DOHH2 (cell line): ENCODE measurements at regions not wholly inside any gene's neighbourhood (a gene's known extent, or its start where the extent isn't known, plus 50 kb on each side); places are given as distances from the start of the nearest gene placed in this dataset.

Experiments used
- H3F3A ChIP-seq: fragments of 200-600 bp; sonication (generic), shearing (Covaris generic); 2 replicates; pipeline ENCODE4 v1.6.0; 2016; ENCODE audit warnings: antibody characterized with exemption, mild to moderate bottlenecking; ENCODE audit not compliant: control insufficient read depth, insufficient read depth
- H3K27ac ChIP-seq: fragments of 200-600 bp; sonication (generic); 2 replicates; pipeline ENCODE4 v1.5.1; 2014; ENCODE audit warnings: low read depth, mild to moderate bottlenecking, low read length, moderate library complexity
- H3K27me3 ChIP-seq: fragments of 200-600 bp; sonication (generic); 2 replicates; pipeline ENCODE4 v1.6.1; 2014; ENCODE audit warnings: mild to moderate bottlenecking, low read length, mixed read lengths; ENCODE audit not compliant: control insufficient read depth
- H3K36me3 ChIP-seq: fragments of 200-600 bp; sonication (generic); 2 replicates; pipeline ENCODE4 v1.6.1; 2014; ENCODE audit warnings: mild to moderate bottlenecking, low read length, moderate library complexity, mixed read lengths; ENCODE audit not compliant: control insufficient read depth
- H3K4me1 ChIP-seq: fragments of 200-600 bp; sonication (generic); 2 replicates; pipeline ENCODE4 v1.6.1; 2014; ENCODE audit warnings: mild to moderate bottlenecking, low read length, mixed read lengths; ENCODE audit not compliant: control insufficient read depth
- H3K4me2 ChIP-seq: fragments of 200-600 bp; sonication (generic); 2 replicates; pipeline ENCODE4 v1.6.0; 2014; ENCODE audit warnings: mild to moderate bottlenecking, low read length, moderate library complexity
- H3K4me3 ChIP-seq: fragments of 200-600 bp; sonication (generic); 2 replicates; pipeline ENCODE4 v1.5.1; 2014; ENCODE audit warnings: mild to moderate bottlenecking, low read length, mixed read lengths
- H3K79me2 ChIP-seq: fragments of 200-600 bp; sonication (generic); 2 replicates; pipeline ENCODE4 v1.6.1; 2014; ENCODE audit warnings: mild to moderate bottlenecking, low read length, mixed read lengths; ENCODE audit not compliant: control insufficient read depth
- H3K9me2 ChIP-seq: fragments of 200-600 bp; sonication (generic); replicated peaks from 2 replicates; pipeline ENCODE4 v1.6.1; 2014; ENCODE audit warnings: mild to moderate bottlenecking, low read length, mixed read lengths; ENCODE audit not compliant: control insufficient read depth
- H3K9me3 ChIP-seq: fragments of 200-600 bp; sonication (generic); 2 replicates; pipeline ENCODE4 v1.6.1; 2014; ENCODE audit warnings: antibody characterized with exemption, low read length, mixed read lengths; ENCODE audit not compliant: control insufficient read depth, insufficient read depth
- H4K20me1 ChIP-seq: fragments of 200-600 bp; sonication (generic); 2 replicates; pipeline ENCODE4 v1.6.0; 2014; ENCODE audit warnings: low read depth, mild to moderate bottlenecking, antibody characterized with exemption, low read length, moderate library complexity; ENCODE audit not compliant: control insufficient read depth, insufficient read depth
- CTCF ChIP-seq: fragments of 200-600 bp; sonication (generic); IDR thresholded peaks from one replicate; pipeline ENCODE4 v1.5.1; 2014; ENCODE audit warnings: antibody characterized with exemption, mild to moderate bottlenecking, low read depth, low read length; ENCODE audit not compliant: poor library complexity, severe bottlenecking
- EZH2phosphoT487 ChIP-seq: fragments of 200-600 bp; sonication (generic); IDR thresholded peaks from 2 replicates; pipeline ENCODE4 v1.6.1; 2017; ENCODE audit warnings: borderline replicate concordance, mild to moderate bottlenecking, antibody characterized with exemption, low read length, moderate library complexity, mixed read lengths

GRCh38 chr2:59856391-59856790, 697.1 kb downstream of the BCL11A start:
- Histone ChIP-seq H3K27me3 (no peaks in the 10 kb centered on the region), H3K4me1 (no peaks in the 10 kb centered on the region), H3K27ac (no peak overlapping the region), H3K9me3 (peaks cover 3% of the 10 kb centered on the region; the same call in 1 of the 2 replicates), H3F3A (no peaks in the 10 kb centered on the region), H3K4me2 (no peak overlapping the region), H3K79me2 (no peaks in the 10 kb centered on the region), H3K4me3 (no peak overlapping the region), H3K36me3 (no peaks in the 10 kb centered on the region), H3K9me2 (no peaks in the 10 kb centered on the region), H4K20me1 (no peaks in the 10 kb centered on the region)
- TF ChIP-seq EZH2phosphoT487 (no peak), CTCF (no peak)

- no peaks in the 10 kb centered on the region for H3F3A ChIP-seq
- no peaks in the 10 kb centered on the region for H3K36me3 ChIP-seq
- no peaks in the 10 kb centered on the region for H4K20me1 ChIP-seq
- no peak for TF ChIP-seq CTCF
- no peaks in the 10 kb centered on the region for H3K9me3 ChIP-seq
- no peak overlapping the region for H3K27ac ChIP-seq
- H3K4me1 ChIP-seq = no peaks in the 10 kb centered on the region
- H3K27me3 ChIP-seq = no peaks in the 10 kb centered on the region
- no peak overlapping the region for H3K4me3 ChIP-seq
- H3K4me2 ChIP-seq = no peak overlapping the region
- H3K9me2 ChIP-seq = no peaks in the 10 kb centered on the region
- H3K79me2 ChIP-seq = no peaks in the 10 kb centered on the region
These were observed 700.4 kb downstream of the BCL11A start for GRCh38 chr2:59853032-59853431.

GRCh38 chr2:59851836-59852475, 701.5 kb downstream of the BCL11A start:
- TF ChIP-seq CTCF (no peak), EZH2phosphoT487 (no peak)
- Histone ChIP-seq H3K4me1 (no peaks in the 10 kb centered on the region), H3K9me3 (no peaks in the 10 kb centered on the region), H3K27ac (no peak overlapping the region), H4K20me1 (no peaks in the 10 kb centered on the region), H3K4me3 (no peak overlapping the region), H3F3A (no peaks in the 10 kb centered on the region), H3K36me3 (no peaks in the 10 kb centered on the region), H3K4me2 (no peak overlapping the region), H3K79me2 (no peaks in the 10 kb centered on the region), H3K9me2 (no peaks in the 10 kb centered on the region), H3K27me3 (no peaks in the 10 kb centered on the region)

- Histone ChIP-seq H3K27me3 (no peaks in the 10 kb centered on the region), H3F3A (no peaks in the 10 kb centered on the region), H3K27ac (no peak overlapping the region), H3K4me1 (no peaks in the 10 kb centered on the region), H4K20me1 (no peaks in the 10 kb centered on the region), H3K4me3 (no peak overlapping the region), H3K4me2 (no peak overlapping the region), H3K36me3 (no peaks in the 10 kb centered on the region), H3K9me2 (no peaks in the 10 kb centered on the region), H3K9me3 (no peaks in the 10 kb centered on the region), H3K79me2 (no peaks in the 10 kb centered on the region)
- no peak for TF ChIP-seq EZH2phosphoT487
- no peak for TF ChIP-seq CTCF
These were observed 702.9 kb downstream of the BCL11A start for GRCh38 chr2:59850554-59850953.
